SK-N-MC (cell line): ENCODE measurements at regions not wholly inside any gene's neighbourhood (a gene's known extent, or its start where the extent isn't known, plus 50 kb on each side); places are given as distances from the start of the nearest gene placed in this dataset.

Source experiments
- EZH2 ChIP-seq: fragments of 200-600 bp; sonication (generic); IDR thresholded peaks from one replicate; pipeline ENCODE4 v1.6.1; 2017; ENCODE audit warnings: antibody characterized with exemption
- POLR2AphosphoS5 ChIP-seq: IDR thresholded peaks from 2 replicates; pipeline ENCODE4 v1.6.1; 2012; ENCODE audit warnings: mild to moderate bottlenecking, low read depth, low read length, borderline replicate concordance

DNA sequence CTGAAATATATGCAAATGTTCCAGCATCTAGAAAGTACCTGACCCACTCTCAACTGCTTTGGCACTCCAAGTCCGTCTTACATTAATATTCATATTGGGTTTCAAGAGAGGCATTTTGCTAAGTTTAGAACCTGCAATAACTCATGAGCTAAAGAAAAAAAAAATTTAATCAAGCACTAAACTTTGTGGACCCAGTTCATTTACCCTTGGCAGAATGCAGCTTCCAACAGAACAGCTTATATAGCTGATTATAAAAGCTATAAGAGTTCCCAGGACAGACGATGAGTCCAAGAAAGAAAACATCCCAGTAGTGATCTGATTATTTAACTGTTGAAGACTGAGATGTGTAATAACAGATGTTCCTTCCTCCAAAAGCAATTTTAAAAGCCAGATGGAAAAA is 592.0 kb downstream of the KCNH5 start:
- TF ChIP-seq POLR2AphosphoS5 (no peak), EZH2 (no peak)
